ENCODE measurements at regions not wholly inside any gene's neighbourhood (a gene's known extent, or its start where the extent isn't known, plus 50 kb on each side); places are given as distances from the start of the nearest gene placed in this dataset.
"Not testable (repeated sequence)": the region's sequence is repeated elsewhere in the genome, so short reads cannot be mapped to it uniquely, and the experiment has no call there.

DNA sequence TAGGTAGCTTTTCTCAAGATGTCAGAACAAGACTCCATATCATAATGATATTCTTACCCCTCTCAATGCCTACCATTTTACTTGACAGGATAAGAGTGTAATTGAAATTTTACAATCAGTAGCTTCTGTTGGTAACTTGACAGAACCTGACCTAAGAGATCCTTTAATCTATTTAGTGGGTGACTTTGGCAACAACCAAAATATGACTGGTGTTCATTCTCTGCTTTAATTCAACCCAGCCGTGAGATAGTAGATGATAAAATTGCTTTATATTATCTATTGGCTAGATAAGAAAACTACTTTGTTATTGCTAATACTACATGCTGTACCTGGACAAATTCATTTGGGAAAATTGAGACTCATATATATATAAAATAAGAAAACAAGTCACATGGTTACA lies 770.2 kb upstream of the NXPH2 start:
- Mint-ChIP-seq H3K4me3 (no peak overlapping the region), H3K36me3 (ENCODE audit: low read depth) (no peaks in the 10 kb centered on the region), H3K4me1 (ENCODE audit: low read depth) (no peaks in the 10 kb centered on the region), H3K27me3 (ENCODE audit: low read depth) (no peaks in the 10 kb centered on the region), H3K9me3 (ENCODE audit: insufficient read depth) (peaks cover 8% of the 10 kb centered on the region), H3K27ac (no peak overlapping the region)
- ChIA-PET CTCF (no interaction called here), POLR2A (no interaction called here)
- DNase-seq, result no peak
- ATAC-seq, result no peak

DNA sequence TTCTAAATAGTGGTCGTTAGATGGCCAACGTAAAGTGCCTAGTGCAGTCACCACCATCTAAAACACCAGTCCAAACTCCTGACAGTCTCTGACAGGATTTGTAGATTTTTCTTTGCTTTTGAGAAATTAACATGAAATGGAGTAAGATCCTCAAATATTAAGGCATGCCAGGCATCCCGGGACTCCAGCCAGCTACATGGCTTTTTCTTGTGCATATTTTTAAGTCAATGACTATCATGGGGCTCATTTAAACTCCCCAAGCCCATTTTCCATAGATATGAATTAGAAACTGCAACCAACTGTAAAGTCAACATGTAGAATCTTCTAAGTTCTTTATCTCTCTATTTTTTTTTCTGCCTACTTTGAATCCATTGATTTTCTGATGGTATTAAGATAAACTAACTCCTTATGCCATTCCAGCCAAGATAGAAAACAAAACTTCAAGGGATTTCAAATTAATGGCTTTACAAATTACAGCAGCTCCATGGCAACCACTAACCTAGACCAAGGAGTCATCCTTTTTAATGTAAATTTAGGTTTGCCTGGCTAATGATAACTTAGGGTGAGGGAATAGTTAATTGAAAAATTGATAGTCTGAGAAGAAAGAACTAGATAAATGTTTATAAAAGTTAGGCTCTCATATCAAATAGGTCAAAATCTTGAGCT lies 764.1 kb upstream of the NXPH2 start:
- ATAC-seq (no peak), DNase-seq (no peak)
- Mint-ChIP-seq H3K4me1 (ENCODE audit: low read depth) (no peaks in the 10 kb centered on the region), H3K36me3 (ENCODE audit: low read depth) (no peaks in the 10 kb centered on the region), H3K27me3 (ENCODE audit: low read depth) (no peaks in the 10 kb centered on the region), H3K27ac (no peak overlapping the region), H3K9me3 (ENCODE audit: insufficient read depth) (peaks cover 10% of the 10 kb centered on the region), H3K4me3 (no peak overlapping the region)
- ChIA-PET POLR2A (no interaction called here), CTCF (no interaction called here)

- H3K36me3 Mint-ChIP-seq (ENCODE audit: low read depth); CTCF ChIA-PET; DNase-seq; H3K27ac Mint-ChIP-seq; H3K4me1 Mint-ChIP-seq (ENCODE audit: low read depth); ATAC-seq; POLR2A ChIA-PET; H3K4me3 Mint-ChIP-seq; H3K27me3 Mint-ChIP-seq (ENCODE audit: low read depth): not testable (repeated sequence)
- peaks cover 16% of the 10 kb centered on the region for H3K9me3 Mint-ChIP-seq (ENCODE audit: insufficient read depth)
Observed at GRCh38 chr2:139538332-139539020, 758.3 kb upstream of the NXPH2 start.

DNA sequence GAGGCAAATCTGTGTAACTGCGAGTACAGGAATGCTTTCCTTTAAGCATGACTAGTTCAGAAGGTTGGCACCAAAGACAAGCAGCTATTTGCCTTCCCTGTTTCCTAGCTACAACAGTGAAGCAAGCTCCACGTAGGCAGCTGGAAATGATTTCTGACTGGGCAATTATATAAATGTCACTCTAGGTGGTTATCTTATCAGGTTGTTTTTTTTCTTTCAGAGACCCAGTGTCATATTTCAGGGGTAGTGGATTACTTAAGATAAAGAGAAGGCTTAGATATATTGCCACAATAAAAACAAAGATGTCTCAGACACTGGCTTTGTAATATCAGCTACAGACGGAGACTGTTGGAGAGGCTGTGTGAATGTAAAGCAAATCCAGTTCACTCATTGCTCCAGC lies 748.9 kb upstream of the NXPH2 start:
- ATAC-seq, result no peak
- Mint-ChIP-seq H3K4me1 (ENCODE audit: low read depth) (no peaks in the 10 kb centered on the region), H3K9me3 (ENCODE audit: insufficient read depth) (peaks cover 12% of the 10 kb centered on the region), H3K36me3 (ENCODE audit: low read depth) (no peaks in the 10 kb centered on the region), H3K27me3 (ENCODE audit: low read depth) (no peaks in the 10 kb centered on the region), H3K4me3 (no peak overlapping the region), H3K27ac (no peak overlapping the region)
- no peak for DNase-seq
- POLR2A ChIA-PET, result no interaction called here
- CTCF ChIA-PET, result no interaction called here

DNA sequence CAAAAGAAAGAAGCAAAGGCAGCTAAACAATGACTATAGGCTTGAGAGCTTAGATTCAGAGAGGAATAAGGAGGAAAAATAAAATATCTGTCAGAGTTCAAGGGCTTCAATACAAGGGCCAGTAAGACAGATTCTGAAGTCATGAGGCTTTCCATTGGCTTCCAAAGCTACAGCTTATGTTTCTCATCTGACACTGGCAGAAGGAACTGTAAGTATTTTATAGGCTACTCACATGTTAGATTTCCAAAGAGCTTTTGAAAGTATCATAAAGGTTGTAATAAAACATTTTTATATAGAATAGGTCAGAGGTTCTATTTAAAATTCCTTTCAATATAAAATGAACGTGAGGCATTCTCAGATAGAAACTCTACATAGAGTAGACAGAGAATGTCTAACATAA lies 746.6 kb upstream of the NXPH2 start:
- CTCF ChIA-PET, result no interaction called here
- H3K9me3 Mint-ChIP-seq (ENCODE audit: insufficient read depth), result peaks cover 15% of the 10 kb centered on the region
- no peaks in the 10 kb centered on the region for H3K4me1 Mint-ChIP-seq (ENCODE audit: low read depth)
- H3K27ac Mint-ChIP-seq, result no peak overlapping the region
- POLR2A ChIA-PET, result no interaction called here
- H3K36me3 Mint-ChIP-seq (ENCODE audit: low read depth), result no peaks in the 10 kb centered on the region
- H3K4me3 Mint-ChIP-seq, result no peak overlapping the region
- H3K27me3 Mint-ChIP-seq (ENCODE audit: low read depth), result no peaks in the 10 kb centered on the region
- DNase-seq (no peak), ATAC-seq (no peak)

DNA sequence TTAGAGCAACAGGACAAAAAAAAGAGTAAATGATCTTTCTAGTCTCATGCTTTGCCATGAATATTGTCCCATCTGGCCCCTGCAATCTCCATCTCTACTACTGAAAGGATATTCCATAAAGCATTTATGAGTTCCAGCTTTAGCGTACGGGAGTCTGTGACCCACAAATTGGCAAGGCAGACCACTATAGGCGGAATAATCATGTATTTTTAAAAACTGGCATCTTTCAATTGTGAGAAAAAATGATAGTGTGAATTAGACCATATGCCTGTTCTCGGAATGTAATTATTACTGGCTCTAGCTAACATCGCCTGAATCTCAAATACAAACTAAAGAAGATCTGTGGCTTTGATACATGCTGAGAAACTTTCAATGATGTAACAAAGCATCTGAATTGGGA lies 738.1 kb upstream of the NXPH2 start:
- no peak overlapping the region for H3K27ac Mint-ChIP-seq
- no peaks in the 10 kb centered on the region for H3K4me1 Mint-ChIP-seq (ENCODE audit: low read depth)
- ATAC-seq (no peak), DNase-seq (no peak)
- POLR2A ChIA-PET, result no interaction called here
- H3K9me3 Mint-ChIP-seq (ENCODE audit: insufficient read depth), result peaks cover 7% of the 10 kb centered on the region
- no peak overlapping the region for H3K4me3 Mint-ChIP-seq
- CTCF ChIA-PET, result no interaction called here
- no peaks in the 10 kb centered on the region for H3K27me3 Mint-ChIP-seq (ENCODE audit: low read depth)
- H3K36me3 Mint-ChIP-seq (ENCODE audit: low read depth), result no peaks in the 10 kb centered on the region

DNA sequence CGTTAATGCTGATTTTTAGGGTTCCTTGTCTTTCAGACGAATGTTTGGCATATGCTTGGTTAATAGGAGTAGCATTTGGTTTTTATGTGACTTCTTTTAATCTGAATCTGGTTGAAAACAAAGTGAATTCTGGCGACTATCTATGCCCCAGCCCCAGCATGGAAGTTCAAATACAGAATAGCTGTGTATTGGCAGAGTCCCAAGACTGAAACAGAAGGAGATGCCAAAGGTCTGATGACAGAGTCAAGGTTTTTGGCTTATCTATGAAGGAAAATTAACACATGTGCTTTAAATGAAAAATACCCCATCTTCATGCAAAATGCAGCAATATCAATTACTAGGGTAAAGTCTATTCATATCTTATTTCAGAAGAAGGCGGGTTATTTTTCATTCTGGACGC lies 734.8 kb upstream of the NXPH2 start:
- Mint-ChIP-seq H3K36me3 (ENCODE audit: low read depth) (no peaks in the 10 kb centered on the region), H3K9me3 (ENCODE audit: insufficient read depth) (peaks cover 3% of the 10 kb centered on the region), H3K27me3 (ENCODE audit: low read depth) (no peaks in the 10 kb centered on the region), H3K4me3 (no peak overlapping the region), H3K4me1 (ENCODE audit: low read depth) (no peaks in the 10 kb centered on the region), H3K27ac (no peak overlapping the region)
- ATAC-seq (no peak), DNase-seq (no peak)
- CTCF ChIA-PET, result no interaction called here
- POLR2A ChIA-PET, result no interaction called here

DNA sequence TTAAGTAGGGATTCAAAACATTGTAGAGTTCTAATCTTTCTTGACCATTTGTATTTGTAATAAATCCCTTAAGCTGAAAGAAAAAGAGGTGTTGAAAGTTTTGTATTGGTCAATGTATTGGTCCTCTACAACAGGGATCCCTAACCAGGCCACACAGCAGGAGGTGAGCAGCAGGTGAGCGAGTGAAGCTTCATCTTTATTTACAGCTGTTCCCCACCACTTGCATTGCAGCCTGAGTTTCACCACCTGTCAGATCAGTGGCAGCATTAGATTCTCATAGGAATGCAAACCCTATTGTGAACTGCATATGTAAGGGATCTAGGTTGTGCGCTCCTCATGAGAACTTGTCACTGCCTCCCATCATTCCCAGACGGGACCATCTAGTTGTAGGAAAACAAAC lies 715.7 kb upstream of the NXPH2 start:
- Mint-ChIP-seq H3K4me3 (no peak overlapping the region), H3K27me3 (ENCODE audit: low read depth) (no peaks in the 10 kb centered on the region), H3K9me3 (ENCODE audit: insufficient read depth) (peaks cover 15% of the 10 kb centered on the region), H3K36me3 (ENCODE audit: low read depth) (no peaks in the 10 kb centered on the region), H3K4me1 (ENCODE audit: low read depth) (no peaks in the 10 kb centered on the region), H3K27ac (no peak overlapping the region)
- ChIA-PET CTCF (no interaction called here), POLR2A (no interaction called here)
- DNase-seq (no peak), ATAC-seq (no peak)

- ATAC-seq (no peak), DNase-seq (no peak)
- Mint-ChIP-seq H3K27me3 (ENCODE audit: low read depth) (no peaks in the 10 kb centered on the region), H3K4me1 (ENCODE audit: low read depth) (no peaks in the 10 kb centered on the region), H3K27ac (no peak overlapping the region), H3K36me3 (ENCODE audit: low read depth) (no peaks in the 10 kb centered on the region), H3K9me3 (ENCODE audit: insufficient read depth) (peaks cover 7% of the 10 kb centered on the region), H3K4me3 (no peak overlapping the region)
- ChIA-PET POLR2A (no interaction called here), CTCF (no interaction called here)
Observed at GRCh38 chr2:139492131-139492680, 712.0 kb upstream of the NXPH2 start.

- ChIA-PET POLR2A (no interaction called here), CTCF (no interaction called here)
- H3K4me1 Mint-ChIP-seq (ENCODE audit: low read depth), result no peaks in the 10 kb centered on the region
- peaks cover 29% of the 10 kb centered on the region for H3K9me3 Mint-ChIP-seq (ENCODE audit: insufficient read depth)
- DNase-seq, result no peak
- no peak for ATAC-seq
- H3K27me3 Mint-ChIP-seq (ENCODE audit: low read depth), result no peaks in the 10 kb centered on the region
- H3K4me3 Mint-ChIP-seq, result no peak overlapping the region
- H3K27ac Mint-ChIP-seq, result no peak overlapping the region
- H3K36me3 Mint-ChIP-seq (ENCODE audit: low read depth), result no peaks in the 10 kb centered on the region
Observed at GRCh38 chr2:139480161-139480650, 700.0 kb upstream of the NXPH2 start.

- no peak for DNase-seq
- Mint-ChIP-seq H3K9me3 (ENCODE audit: insufficient read depth) (peaks cover 29% of the 10 kb centered on the region), H3K4me1 (ENCODE audit: low read depth) (no peaks in the 10 kb centered on the region), H3K4me3 (no peak overlapping the region), H3K27me3 (ENCODE audit: low read depth) (no peaks in the 10 kb centered on the region), H3K36me3 (ENCODE audit: low read depth) (no peaks in the 10 kb centered on the region), H3K27ac (no peak overlapping the region)
- ATAC-seq, result no peak
- POLR2A ChIA-PET, result no interaction called here
- CTCF ChIA-PET, result no interaction called here
Observed at GRCh38 chr2:139478165-139478914, 698.1 kb upstream of the NXPH2 start.

DNA sequence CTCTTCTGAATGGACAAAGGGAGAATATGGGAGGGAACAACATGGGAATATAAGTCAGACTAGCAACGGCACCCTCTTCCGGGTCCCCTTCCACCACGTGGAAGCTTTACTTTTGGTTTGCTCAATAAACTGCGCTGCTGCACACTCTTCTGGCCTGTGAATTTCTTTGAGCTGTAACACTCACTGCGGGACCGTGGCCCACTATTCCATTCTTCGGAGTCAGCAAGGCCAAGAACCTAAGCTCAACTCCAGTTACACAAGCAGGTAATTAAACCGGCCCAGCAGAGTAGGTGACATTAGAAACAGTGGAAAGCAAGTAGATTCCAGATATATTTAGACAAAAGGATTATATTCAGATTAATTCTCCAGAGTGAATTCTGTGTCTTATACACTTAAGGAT lies 697.4 kb upstream of the NXPH2 start:
- DNase-seq, result no peak
- peaks cover 27% of the 10 kb centered on the region for H3K9me3 Mint-ChIP-seq (ENCODE audit: insufficient read depth)
- H3K27me3 Mint-ChIP-seq (ENCODE audit: low read depth), result no peaks in the 10 kb centered on the region
- ATAC-seq, result no peak
- no peak overlapping the region for H3K4me3 Mint-ChIP-seq
- CTCF ChIA-PET, result no interaction called here
- H3K36me3 Mint-ChIP-seq (ENCODE audit: low read depth), result no peaks in the 10 kb centered on the region
- no peaks in the 10 kb centered on the region for H3K4me1 Mint-ChIP-seq (ENCODE audit: low read depth)
- H3K27ac Mint-ChIP-seq, result no peak overlapping the region
- POLR2A ChIA-PET, result no interaction called here
